SK-N-SH (cell line): ENCODE measurements at regions not wholly inside any gene's neighbourhood (a gene's known extent, or its start where the extent isn't known, plus 50 kb on each side); places are given as distances from the start of the nearest gene placed in this dataset.

Experiments used
- CTCF ChIP-seq: fragments of 200-600 bp; sonication (generic); IDR thresholded peaks from 2 replicates; pipeline ENCODE4 v1.6.1; 2017; ENCODE audit warnings: antibody characterized with exemption, mild to moderate bottlenecking, moderate library complexity
- EZH2phosphoT487 ChIP-seq: fragments of 200-600 bp; sonication (generic); IDR thresholded peaks from 2 replicates; pipeline ENCODE4 v1.6.1; 2017; ENCODE audit warnings: low read depth, mixed run types, mild to moderate bottlenecking, antibody characterized with exemption, moderate library complexity, borderline replicate concordance
- FOXJ3 ChIP-seq: sonication (generic); formaldehyde crosslinking; IDR thresholded peaks from 2 replicates; pipeline ENCODE4 v1.5.1; 2020; ENCODE audit warnings: mild to moderate bottlenecking, missing genetic modification reagents
- MAX ChIP-seq: IDR thresholded peaks from 2 replicates; pipeline ENCODE4 v1.4.0; 2012; ENCODE audit warnings: low read depth
- MEF2A ChIP-seq: IDR thresholded peaks from 2 replicates; pipeline ENCODE4 v1.4.0; 2012; ENCODE audit warnings: low read depth, borderline replicate concordance
- NFIC ChIP-seq: IDR thresholded peaks from 2 replicates; pipeline ENCODE4 v1.4.0; 2012; ENCODE audit warnings: borderline replicate concordance
- POLR2AphosphoS5 ChIP-seq: IDR thresholded peaks from 2 replicates; pipeline ENCODE4 v1.6.1; 2012; ENCODE audit warnings: low read depth, low read length
- RAD21 ChIP-seq: IDR thresholded peaks from 2 replicates; pipeline ENCODE4 v1.6.1; 2012; ENCODE audit warnings: mild to moderate bottlenecking, low read length
- RFX5 ChIP-seq: IDR thresholded peaks from 2 replicates; pipeline ENCODE4 v1.6.1; 2012; ENCODE audit warnings: mild to moderate bottlenecking, improper control_type of control experiment, low read length
- RXRA ChIP-seq: IDR thresholded peaks from 2 replicates; pipeline ENCODE4 v1.4.0; 2012; ENCODE audit warnings: low read depth, mild to moderate bottlenecking, borderline replicate concordance
- USF2 ChIP-seq: fragments of 150-350 bp; IDR thresholded peaks from 2 replicates; pipeline ENCODE4 v1.6.1; 2017; ENCODE audit warnings: antibody characterized with exemption, low read length, low read depth, borderline replicate concordance

GRCh38 chr11:80129396-80129795 is 688.6 kb upstream of the TENM4 start:
- TF ChIP-seq MAX (no peak), POLR2AphosphoS5 (no peak), FOXJ3 (no peak), CTCF (no peak), NFIC (no peak), MEF2A (no peak), USF2 (no peak), RAD21 (no peak), EZH2phosphoT487 (no peak), RXRA (no peak), RFX5 (no peak)
